MM.1S (cell line): ENCODE measurements at regions not wholly inside any gene's neighbourhood (a gene's known extent, or its start where the extent isn't known, plus 50 kb on each side); places are given as distances from the start of the nearest gene placed in this dataset.
"Not testable (repeated sequence)": the region's sequence is repeated elsewhere in the genome, so short reads cannot be mapped to it uniquely, and the experiment has no call there.

Source experiments
- CTCF ChIP-seq: fragments of 300-600 bp; sonication (generic); IDR thresholded peaks from 2 replicates; pipeline ENCODE4 v1.5.1; 2016; ENCODE audit warnings: antibody characterized with exemption, low read length, mixed read lengths
- EZH2 ChIP-seq: fragments of 300-600 bp; sonication (generic); optimal IDR thresholded peaks from 2 replicates; pipeline ENCODE3; 2017; ENCODE audit warnings: low read depth, mild to moderate bottlenecking, antibody characterized with exemption, low read length, mixed read lengths
- EZH2phosphoT487 ChIP-seq: fragments of 300-600 bp; sonication (generic); IDR thresholded peaks from 2 replicates; pipeline ENCODE4 v1.6.1; 2018; ENCODE audit warnings: antibody characterized with exemption, low read length

GRCh38 chr7:114329458-114329857 is 85.2 kb upstream of the FOXP2 start:
- not testable (repeated sequence) for TF ChIP-seq CTCF, EZH2phosphoT487, EZH2
